ENCODE measurements at regions not wholly inside any gene's neighbourhood (a gene's known extent, or its start where the extent isn't known, plus 50 kb on each side); places are given as distances from the start of the nearest gene placed in this dataset.
"Not testable (repeated sequence)": the region's sequence is repeated elsewhere in the genome, so short reads cannot be mapped to it uniquely, and the experiment has no call there.

DNA sequence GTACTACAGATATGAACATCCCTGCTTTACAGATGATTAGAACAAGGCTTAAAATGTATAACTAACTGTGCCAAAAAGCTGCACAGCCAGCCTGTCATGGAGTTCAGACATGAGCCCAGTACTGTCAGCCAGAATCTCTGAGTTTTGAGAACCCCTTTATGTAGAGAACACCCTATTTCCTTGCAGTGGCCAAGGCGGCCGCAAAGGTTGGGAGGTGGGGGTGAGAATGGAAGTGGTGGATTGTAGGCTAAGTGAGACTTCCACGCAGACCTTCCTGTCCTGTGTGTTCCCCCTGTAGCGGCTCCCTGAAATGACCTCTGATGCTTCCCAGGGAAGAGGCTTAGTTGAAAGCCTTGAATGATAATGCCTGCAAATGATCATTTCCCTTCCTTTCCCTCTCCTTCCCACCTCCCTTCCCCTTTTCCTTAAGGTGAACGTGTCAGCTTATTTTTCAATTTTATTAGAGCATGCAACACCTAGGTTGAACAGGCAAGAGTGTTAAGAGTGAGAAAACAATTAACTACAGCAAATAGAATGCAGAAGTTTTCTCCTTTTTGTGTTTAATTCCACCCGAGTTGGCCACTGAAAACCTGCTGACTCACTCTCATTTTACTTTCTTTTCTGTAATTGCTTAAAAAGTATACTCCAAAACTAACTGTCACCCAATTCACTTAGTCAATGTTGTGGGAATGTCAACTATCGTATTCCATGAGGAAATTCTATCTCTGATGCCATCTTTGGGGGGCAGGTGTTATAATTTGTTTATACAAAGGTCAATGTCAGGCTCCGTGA is 167.0 kb upstream of the EDNRB start:
- no peak for DNase-seq (ENCODE audit: low spot score)

DNA sequence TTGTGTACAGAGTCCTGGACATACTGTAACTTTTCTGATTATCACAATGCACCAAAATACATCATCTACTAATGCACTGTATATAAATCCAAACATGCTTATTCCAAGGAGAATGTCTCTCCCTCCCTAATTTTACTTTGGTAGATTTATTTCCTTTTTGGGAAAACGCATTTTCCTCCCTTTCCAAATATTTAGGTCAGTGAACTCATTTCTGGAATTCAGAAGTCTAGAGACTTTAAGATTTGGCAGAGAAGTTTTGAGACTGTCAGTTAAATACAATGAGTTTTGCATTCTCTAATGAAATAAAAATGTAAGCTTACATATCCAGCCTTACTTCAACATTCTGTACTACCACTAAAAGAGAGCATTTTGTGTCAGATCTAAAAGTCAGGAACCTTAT is 165.8 kb upstream of the EDNRB start:
- DNase-seq (ENCODE audit: low spot score) = no peak

DNA sequence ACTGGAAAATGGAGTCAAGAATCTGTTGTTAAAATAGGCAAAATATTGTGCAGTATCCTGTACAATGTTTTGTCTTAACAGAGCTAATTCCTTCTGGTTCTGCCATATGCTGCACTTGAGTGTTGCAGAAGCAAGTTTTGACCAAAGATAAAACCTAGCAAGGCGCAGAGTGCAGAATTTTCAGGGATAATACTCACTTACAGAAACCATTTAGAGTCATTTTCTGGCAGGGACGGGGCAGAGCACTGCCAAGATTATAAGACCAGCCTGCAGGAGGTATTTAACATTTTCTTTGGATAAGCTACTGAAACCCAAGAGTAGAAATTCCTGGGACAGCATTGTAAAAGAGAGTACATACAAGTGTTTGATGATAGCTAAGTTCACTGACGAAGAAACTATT is 159.5 kb upstream of the EDNRB start:
- peak; percentile 19 for DNase-seq (ENCODE audit: low spot score)

DNA sequence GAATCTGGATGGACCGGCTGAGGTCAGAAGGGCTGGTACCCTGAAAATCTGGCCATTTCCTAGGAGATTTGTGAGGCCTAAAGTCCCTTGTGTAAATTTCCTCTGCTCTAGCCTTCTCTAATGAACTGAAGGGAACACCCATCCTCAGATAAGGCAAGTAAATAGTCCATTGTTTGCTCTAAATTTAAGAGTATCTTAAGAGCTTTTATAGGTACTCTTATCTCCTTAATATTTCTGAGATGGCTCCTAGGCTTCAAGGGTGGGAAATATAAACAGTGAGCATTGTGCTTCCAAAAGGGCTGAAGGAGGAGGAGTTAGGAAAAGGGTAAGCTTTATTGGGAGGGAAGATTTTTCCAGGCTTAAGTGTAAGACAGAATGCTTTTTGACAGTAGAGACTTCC is 148.7 kb upstream of the EDNRB start:
- no peak for DNase-seq (ENCODE audit: low spot score)

DNA sequence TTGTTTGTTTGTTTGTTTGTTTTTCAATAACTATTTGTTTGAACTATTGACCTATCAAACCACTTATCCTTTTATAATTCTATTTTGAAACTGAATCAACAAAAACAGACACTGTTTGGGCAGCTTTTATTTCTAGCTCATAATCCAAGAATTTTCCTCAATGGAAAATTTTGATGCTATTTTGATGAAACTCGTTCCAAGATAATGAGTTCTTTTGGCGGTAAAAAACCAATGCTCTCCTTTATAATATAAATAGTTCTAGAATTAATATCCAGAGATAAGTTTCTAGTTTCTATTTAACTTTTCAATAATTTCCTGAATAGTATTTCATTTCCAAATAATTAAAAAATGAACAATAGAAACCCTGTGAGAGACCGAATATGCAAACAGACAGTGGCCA is 146.5 kb upstream of the EDNRB start:
- DNase-seq (ENCODE audit: low spot score) = no peak

DNA sequence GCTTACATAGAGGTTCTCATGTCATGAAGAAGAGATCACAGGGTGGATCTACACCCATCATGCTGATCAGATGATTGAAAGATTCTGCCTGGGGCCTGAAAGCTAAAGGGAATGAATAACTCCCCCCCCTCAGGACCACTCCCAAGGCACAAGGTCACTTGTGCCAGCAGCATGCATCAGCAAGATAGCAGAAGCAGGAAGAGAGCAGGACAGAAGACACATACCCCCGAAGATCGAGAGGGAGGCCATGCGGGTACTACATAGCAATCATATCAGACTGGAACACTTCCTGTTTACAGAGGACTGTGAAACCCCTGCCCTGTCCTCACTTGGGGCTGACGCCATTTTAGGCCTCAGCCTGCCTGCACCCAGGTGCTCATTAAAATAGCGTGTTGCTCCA is 143.2 kb upstream of the EDNRB start:
- DNase-seq (ENCODE audit: low spot score) = no peak

DNA sequence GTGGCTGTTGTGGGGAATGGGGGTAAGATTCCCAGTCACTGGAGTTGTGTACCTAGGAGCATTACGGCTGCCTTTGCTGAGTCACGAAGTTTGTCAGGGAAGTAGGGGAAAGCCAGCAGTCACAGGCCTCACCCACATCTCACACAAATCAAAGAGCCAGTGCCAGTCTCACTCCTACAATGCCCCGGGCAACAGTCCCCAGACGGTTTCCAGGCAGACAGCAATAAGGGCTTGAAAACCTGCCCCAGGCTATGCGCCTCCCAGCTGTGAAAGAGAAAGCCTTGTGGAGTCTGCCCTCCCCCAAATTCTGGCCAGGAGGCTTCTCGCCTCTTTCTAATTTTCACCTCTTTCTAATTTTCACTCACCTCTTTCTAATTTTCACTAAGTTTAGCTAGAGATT is 142.3 kb upstream of the EDNRB start:
- peak; percentile 3 for DNase-seq (ENCODE audit: low spot score)

DNA sequence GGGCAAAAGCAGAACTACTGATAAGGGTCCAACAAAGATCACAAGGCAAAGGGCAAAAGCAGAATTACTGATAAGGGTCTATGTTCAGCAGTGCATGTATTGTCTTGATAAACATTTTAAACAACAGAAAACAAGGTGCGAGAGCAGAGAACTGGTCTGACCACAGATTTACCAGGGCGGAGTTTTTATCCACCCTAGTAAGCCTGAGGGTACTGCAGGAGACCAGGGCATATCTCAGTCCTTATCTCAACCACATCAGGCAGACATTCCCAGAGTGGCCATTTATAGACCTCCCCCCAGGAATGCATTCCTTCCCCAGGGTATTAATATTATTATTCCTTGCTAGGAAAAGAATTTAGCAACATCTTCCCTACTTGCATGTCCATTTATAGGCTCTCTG is 138.2 kb upstream of the EDNRB start:
- DNase-seq (ENCODE audit: low spot score) = not testable (repeated sequence)

DNA sequence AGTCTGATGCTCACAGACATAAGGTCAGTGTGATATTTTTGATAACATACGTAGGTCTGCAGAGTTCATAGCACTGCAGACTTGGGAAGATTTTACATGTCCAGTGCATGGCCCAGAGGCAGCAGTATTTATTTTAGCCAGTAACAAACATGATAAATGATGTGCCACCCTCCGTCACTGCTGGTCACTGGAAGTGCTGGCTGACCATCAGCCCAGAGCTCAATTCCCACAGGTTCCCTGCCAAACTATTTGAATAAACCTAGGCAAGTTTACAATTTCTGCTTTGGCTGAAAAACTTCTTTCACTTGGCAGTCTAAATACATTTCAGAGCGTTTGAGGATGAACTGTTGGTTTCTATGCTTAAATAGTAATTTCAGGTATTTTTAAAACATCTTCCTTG is 135.5 kb upstream of the EDNRB start:
- DNase-seq (ENCODE audit: low spot score) = peak; percentile 49

DNA sequence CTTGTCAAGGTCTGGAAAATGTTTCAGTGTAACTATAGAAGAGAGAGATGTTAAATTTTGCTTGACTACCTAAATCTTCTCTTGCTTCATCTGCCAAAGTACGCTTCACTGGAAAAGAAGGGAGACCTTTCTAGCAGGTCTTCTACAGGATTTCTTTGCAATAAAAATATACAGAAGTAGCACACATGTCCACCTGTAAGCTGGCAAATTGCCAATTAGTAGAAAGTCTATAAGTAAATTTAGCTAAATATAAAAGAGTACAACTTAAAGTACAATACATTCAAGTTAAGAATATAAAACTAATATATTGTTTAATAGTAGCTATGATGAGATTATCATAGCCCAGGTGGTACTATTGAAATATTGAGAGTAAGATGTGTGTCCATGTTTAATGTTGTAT is 128.5 kb upstream of the EDNRB start:
- no peak for DNase-seq (ENCODE audit: low spot score)

DNA sequence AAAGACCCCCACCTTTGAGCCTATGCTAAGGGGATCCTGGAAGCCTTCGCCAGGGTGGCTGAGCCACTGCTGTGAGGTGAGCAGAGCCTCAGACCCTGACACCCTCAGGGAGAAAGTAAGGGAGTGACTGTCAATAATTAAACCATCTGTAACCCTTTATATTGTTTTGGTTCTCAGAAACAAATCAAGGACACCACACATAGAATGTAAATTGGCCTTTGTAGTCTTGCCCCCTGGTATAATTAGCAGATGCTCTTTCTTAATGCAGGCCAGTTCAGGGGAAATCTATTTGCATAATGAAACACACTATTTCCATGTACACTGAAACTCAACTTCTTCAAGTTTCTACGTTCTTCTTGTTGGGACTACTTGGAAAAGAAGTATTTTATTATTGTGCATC is 127.7 kb upstream of the EDNRB start:
- no peak for DNase-seq (ENCODE audit: low spot score)

DNA sequence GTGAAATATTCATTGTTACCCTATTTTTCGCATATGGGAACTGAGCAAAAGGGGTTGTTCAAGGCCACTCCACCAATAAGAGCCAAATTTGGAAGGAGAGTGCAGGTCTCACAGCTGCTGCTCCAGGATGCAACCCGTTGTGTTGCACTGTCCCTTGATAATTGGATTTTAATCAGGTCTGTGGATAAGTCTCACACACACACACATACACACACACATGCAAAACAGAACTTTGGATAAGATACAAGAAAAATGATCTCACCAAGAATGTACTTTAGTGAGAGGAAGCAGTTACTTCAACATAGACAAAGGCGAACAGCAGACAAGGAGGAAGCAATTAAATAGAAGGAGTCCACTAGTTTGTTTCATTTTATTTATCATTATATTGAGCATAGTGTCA is 127.3 kb upstream of the EDNRB start:
- DNase-seq (ENCODE audit: low spot score) = no peak

DNA sequence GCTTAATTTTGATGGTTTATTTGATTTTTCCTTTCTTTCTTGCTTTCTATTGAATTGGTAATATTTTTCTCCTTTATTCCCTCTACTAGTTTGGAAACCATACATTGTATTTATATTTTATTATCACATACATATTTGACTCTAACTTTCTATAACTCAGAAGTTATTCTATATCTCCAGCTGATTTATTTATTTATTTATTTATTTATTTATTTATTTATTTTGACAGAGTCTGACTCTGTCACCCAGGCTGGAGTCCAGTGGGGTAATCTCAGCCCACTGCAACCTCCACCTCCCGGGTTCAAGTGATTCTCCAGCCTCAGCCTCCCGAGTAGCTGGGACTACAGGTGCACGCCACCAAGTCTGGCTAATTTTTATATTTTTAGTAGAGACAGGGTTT is 122.7 kb upstream of the EDNRB start:
- DNase-seq (ENCODE audit: low spot score) = not testable (repeated sequence)

DNA sequence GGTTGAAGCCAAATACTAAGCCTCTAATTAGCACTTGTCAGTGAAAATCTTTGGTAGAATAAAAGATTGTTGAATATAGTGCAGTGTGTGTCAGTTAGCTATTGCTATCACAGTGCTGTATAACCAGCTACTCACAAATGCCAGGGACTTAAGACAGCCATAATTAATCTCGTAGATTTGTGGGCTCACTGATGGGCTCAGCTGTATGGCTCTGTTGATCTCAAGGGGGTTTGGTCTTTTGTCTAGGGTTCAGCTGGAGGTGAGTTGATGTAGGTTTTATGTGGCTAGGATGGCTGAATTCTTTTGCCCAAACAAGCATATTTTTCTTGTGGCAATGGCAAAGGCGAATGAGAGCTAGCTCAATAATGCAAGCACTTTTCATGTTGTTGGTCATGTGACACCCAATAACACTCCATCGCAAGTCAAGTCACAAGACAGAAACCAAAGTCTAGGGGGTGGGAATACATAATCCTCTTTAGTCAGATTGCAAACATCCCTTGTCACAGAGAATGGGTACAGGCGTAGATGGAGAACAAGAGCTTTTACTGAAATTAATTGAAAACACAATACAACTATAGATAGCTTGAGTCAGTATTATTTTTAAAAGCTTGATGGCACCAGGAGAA is 121.7 kb upstream of the EDNRB start:
- no peak for DNase-seq (ENCODE audit: low spot score)

DNA sequence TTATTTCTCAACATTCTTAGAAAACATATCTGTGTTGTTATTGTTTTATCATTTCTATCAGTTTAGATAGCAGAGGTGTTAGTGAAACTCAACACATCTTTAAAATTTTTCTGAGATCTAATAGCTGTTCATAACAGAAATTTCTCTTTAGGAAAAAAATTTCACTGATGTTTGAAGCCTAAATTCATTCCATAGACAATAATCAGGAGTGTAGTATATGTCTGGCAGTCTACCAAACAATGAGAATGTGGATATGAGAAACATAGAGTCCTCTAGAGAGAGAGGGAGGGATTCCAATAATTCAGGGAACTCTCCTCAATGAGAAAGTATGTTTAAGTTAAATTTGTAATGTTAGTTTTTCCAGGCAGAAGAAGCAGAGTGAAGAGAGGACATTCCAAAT is 118.2 kb upstream of the EDNRB start:
- no peak for DNase-seq (ENCODE audit: low spot score)

DNA sequence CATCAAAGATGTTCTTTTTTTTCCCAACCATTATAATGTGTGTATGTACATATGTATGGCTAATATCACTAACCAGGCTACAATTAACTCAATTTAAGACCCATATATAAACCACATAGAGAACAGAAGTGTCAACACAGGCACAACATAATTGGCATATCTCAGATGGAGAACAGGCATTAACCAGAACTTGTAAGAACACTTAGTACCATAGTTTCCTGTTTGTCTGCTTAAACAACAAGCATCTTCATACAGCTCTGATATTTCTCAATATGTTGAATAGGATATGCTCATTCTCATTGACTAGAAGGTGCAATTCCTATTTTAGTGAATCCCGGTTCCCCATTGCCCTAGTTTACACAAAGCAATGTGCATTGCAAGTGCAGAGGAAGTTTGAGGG is 116.9 kb upstream of the EDNRB start:
- DNase-seq (ENCODE audit: low spot score) = no peak

DNA sequence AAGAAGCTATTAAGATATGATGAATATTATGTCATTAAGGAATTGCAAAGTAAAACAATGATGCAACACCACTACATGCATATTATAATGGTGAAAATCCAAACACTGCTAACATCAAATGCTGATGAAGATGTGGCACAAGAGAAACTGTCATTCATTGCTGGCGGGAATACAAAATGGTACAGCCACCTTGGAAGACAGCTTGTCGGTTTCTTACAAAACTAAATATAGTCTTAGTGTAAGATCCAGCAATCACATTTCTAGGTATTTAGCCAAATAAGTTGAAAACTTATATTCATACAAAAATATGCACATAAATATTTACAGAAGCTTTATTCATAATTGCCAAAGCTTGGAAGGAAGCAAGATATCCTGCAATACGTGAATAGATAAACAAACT is 114.9 kb upstream of the EDNRB start:
- DNase-seq (ENCODE audit: low spot score) = no peak

DNA sequence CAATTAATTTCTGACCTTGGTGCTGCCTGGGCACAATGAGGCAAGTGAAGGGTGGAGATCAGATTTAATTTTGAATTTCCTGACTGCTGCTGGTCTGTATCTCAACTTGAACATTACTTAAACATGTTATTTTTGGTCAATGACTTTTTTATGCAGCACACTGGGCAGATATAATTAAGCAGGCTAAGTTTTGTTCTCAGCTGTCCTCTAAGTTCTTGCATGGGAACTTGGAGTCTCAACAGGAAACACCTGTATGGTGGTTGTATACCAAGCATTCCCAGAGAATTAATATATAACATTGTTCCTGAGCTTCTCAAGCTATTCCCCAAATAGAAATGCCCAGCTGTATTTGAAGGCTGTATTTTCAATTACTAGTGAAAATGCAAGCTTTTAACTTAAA is 113.5 kb upstream of the EDNRB start:
- no peak for DNase-seq (ENCODE audit: low spot score)

DNA sequence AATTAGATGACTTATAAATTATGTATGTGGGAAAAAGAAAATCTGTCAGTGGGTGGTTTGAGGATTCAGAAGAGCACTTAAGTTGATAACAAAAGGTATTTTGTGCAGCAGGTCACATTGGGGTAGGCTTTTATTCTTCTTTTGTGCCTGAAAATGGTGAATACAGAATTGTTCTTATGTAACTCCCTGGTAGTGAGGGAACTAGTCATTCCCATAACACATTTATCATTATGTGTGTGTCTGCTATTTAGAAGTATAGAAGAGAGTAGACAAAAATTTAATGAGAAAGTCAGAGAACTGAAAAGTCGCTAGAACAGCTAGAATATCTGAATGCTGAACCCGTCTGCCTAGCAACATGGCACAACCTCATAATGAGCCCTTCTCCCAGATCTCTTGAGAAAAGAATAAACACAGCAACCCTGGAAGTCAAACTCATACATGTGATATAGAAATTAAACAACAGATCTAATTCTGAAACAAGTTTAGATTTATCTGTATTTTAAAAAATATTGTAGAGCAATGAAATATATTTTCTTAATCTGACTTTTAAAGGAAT is 111.8 kb upstream of the EDNRB start:
- peak; percentile 46 for DNase-seq (ENCODE audit: low spot score)

DNA sequence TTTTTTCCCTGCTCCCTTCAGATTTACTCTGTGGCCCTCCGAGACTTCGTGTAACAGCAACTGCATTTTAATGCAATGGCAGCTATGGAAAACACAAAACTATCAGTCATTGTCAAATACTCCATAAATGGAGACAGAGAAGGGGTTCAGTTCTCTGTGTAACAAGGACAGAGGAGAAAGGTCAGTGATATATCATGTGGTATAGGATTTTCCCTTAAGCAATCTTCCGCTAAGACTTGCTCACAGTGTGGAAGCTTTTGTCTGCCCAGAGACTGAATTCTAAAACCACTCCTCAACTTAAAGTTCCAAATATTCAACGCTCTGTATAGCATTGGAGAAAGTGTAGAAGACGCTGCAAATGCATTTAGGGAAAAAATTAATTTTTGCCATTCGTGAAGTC is 111.3 kb upstream of the EDNRB start:
- DNase-seq (ENCODE audit: low spot score) = no peak

DNA sequence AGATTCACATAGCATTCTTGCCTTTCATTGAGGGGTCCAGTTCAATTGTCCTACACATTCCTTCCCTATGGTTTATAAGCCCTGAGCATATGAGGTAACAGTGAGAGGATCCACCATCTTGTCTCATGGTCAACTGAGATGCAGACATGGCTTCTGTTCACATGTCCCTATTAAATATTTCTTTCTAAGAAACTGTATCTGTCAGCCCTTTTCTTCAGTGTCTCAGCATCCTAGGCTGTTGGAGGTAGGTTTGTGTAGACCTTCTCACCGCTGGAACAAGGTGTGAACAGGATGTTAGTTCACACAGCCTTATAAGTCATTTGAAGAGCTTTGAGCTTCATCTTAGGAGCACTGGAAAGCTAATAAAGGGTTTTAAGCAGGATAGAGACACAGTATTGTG is 110.3 kb upstream of the EDNRB start:
- DNase-seq (ENCODE audit: low spot score) = no peak

DNA sequence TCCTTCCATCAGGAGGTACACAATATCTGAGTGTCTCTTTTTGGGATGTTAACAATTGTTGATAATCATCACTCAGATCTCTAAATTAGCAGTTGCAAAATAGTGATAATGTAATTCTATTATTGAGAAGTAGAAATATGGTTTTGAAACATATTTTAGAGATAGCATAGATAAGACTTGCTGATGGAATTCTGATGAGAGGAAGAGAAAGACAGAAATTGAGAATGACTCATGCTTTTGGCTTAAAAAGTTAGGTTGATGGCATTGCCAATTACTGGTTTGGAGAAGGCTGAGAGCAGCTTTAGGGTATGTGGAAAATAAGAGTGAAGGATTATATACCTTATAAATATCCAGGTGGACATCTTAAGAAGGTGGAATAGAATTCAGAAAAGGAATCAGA is 106.4 kb upstream of the EDNRB start:
- no peak for DNase-seq (ENCODE audit: low spot score)

DNA sequence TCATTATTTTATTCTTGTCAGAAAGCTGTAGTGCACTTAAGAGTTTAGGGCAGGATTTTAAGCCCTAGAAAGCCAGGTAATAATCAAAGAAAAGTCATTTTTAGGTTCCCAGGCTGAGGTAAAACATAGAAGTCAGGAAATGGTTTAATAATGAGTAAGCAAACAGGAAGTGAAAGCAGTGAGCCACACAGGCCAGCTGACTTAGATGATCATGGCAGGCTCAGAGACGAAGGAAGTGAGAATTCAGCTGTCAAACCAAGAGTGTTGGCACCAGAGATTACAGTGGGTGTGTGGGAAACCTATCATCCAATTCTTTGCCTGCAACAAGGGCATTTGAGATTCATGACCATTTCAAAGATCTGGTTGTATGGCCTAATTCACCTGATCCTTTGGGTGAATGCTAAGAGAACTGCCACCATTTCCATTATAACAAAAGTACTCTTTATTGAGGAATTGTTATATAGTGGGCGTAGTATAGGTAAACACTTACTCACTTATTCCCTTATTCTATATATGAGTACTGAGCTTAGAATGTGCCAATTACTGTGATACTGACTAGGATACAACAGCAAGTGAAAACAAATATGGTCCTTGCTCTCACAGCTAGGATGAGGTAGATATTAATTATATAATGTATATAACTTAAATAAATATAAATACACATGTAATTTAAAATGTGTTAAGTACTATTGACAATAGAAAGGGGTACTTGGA is 103.7 kb upstream of the EDNRB start:
- DNase-seq (ENCODE audit: low spot score) = peak; percentile 70

All from pons (tissue), 1 donor.